Upper lobe of right lung (tissue), 1 donor: ENCODE measurements at regions not wholly inside any gene's neighbourhood (a gene's known extent, or its start where the extent isn't known, plus 50 kb on each side); places are given as distances from the start of the nearest gene placed in this dataset.
A peak's percentile ranks its signal among the peaks of the same experiment; 100 is the strongest.

Experiments used
- ATAC-seq: fragments of 200-7000 bp; cut with Tn5 transposase; one replicate; pipeline ENCODE4 v1.9.1; 2020; ENCODE audit warnings: mild to moderate bottlenecking, moderate library complexity
- DNase-seq: peaks from one replicate; pipeline ENCODE4 v3.0.0-alpha.2; 2020
- H3K27ac ChIP-seq: fragments of 200-600 bp; one replicate; pipeline ENCODE4 v1.8.0; 2022
- H3K27me3 ChIP-seq: fragments of 200-600 bp; one replicate; pipeline ENCODE4 v1.8.0; 2022; ENCODE audit warnings: mild to moderate bottlenecking
- H3K36me3 ChIP-seq: fragments of 200-600 bp; one replicate; pipeline ENCODE4 v1.8.0; 2022
- H3K4me1 ChIP-seq: fragments of 200-600 bp; one replicate; pipeline ENCODE4 v1.8.0; 2022
- H3K4me3 ChIP-seq: fragments of 200-600 bp; one replicate; pipeline ENCODE4 v1.8.0; 2022; ENCODE audit warnings: mild to moderate bottlenecking
- H3K9me3 ChIP-seq: fragments of 200-600 bp; one replicate; pipeline ENCODE4 v1.8.0; 2022
- CTCF ChIP-seq: fragments of 200-600 bp; IDR thresholded peaks from one replicate; pipeline ENCODE4 v1.8.0; 2022; ENCODE audit warnings: antibody characterized with exemption
- intact Hi-C: fragments of 100-400 bp; cut with DNase I; formaldehyde crosslinking; loops from one replicate; pipeline ENCODE4 v1.11.0; 2022
- donor health status: DM: no; HTN: yes; CAD: no; lungs with severe emphysema.

GRCh38 chr3:115217678-115218451 lies 70.8 kb upstream of the ZBTB20 start:
- intact Hi-C loops = no loop called here
- Histone ChIP-seq H3K4me1 (no peaks in the 10 kb centered on the region), H3K27me3 (no peaks in the 10 kb centered on the region), H3K4me3 (no peak overlapping the region), H3K9me3 (no peaks in the 10 kb centered on the region), H3K27ac (no peak overlapping the region), H3K36me3 (no peaks in the 10 kb centered on the region)
- peak; percentile 56 for TF ChIP-seq CTCF
- DNase-seq = no peak
- ATAC-seq = peak; percentile 55

GRCh38 chr3:115218859-115219258 lies 71.8 kb upstream of the ZBTB20 start:
- ATAC-seq (no peak), DNase-seq (no peak)
- Histone ChIP-seq H3K9me3 (no peaks in the 10 kb centered on the region), H3K27me3 (no peaks in the 10 kb centered on the region), H3K4me3 (no peak overlapping the region), H3K4me1 (no peaks in the 10 kb centered on the region), H3K27ac (no peak overlapping the region), H3K36me3 (no peaks in the 10 kb centered on the region)
- intact Hi-C loops = no loop called here
- no peak for TF ChIP-seq CTCF

GRCh38 chr3:115224687-115225086 lies 77.6 kb upstream of the ZBTB20 start:
- Histone ChIP-seq H3K27ac (no peak overlapping the region), H3K4me3 (no peak overlapping the region), H3K27me3 (no peaks in the 10 kb centered on the region), H3K4me1 (no peaks in the 10 kb centered on the region), H3K9me3 (no peaks in the 10 kb centered on the region), H3K36me3 (no peaks in the 10 kb centered on the region)
- TF ChIP-seq CTCF = no peak
- intact Hi-C loops = no loop called here
- no peak for ATAC-seq
- DNase-seq = no peak

- intact Hi-C loops = no loop called here
Measured at GRCh38 chr3:115226844-115227445, 79.9 kb upstream of the ZBTB20 start.

GRCh38 chr3:115227461-115227860 lies 80.4 kb upstream of the ZBTB20 start:
- TF ChIP-seq CTCF = no peak
- intact Hi-C loops = no loop called here

More at GRCh38 chr3:115226844-115227445, 79.9 kb upstream of the ZBTB20 start:
- Histone ChIP-seq H3K27me3 (no peaks in the 10 kb centered on the region), H3K4me1 (no peaks in the 10 kb centered on the region), H3K27ac (no peak overlapping the region), H3K36me3 (no peaks in the 10 kb centered on the region), H3K4me3 (no peak overlapping the region), H3K9me3 (no peaks in the 10 kb centered on the region)
- DNase-seq = no peak
- TF ChIP-seq CTCF = no peak
- no peak for ATAC-seq

More at GRCh38 chr3:115227461-115227860, 80.4 kb upstream of the ZBTB20 start:
- H3K27me3 ChIP-seq = no peaks in the 10 kb centered on the region
- no peak overlapping the region for H3K4me3 ChIP-seq
- ATAC-seq (no peak), DNase-seq (no peak)
- no peaks in the 10 kb centered on the region for H3K4me1 ChIP-seq
- no peaks in the 10 kb centered on the region for H3K36me3 ChIP-seq
- no peak overlapping the region for H3K27ac ChIP-seq
- H3K9me3 ChIP-seq = no peaks in the 10 kb centered on the region
